ENCODE measurements at regions not wholly inside any gene's neighbourhood (a gene's known extent, or its start where the extent isn't known, plus 50 kb on each side); places are given as distances from the start of the nearest gene placed in this dataset.

DNA sequence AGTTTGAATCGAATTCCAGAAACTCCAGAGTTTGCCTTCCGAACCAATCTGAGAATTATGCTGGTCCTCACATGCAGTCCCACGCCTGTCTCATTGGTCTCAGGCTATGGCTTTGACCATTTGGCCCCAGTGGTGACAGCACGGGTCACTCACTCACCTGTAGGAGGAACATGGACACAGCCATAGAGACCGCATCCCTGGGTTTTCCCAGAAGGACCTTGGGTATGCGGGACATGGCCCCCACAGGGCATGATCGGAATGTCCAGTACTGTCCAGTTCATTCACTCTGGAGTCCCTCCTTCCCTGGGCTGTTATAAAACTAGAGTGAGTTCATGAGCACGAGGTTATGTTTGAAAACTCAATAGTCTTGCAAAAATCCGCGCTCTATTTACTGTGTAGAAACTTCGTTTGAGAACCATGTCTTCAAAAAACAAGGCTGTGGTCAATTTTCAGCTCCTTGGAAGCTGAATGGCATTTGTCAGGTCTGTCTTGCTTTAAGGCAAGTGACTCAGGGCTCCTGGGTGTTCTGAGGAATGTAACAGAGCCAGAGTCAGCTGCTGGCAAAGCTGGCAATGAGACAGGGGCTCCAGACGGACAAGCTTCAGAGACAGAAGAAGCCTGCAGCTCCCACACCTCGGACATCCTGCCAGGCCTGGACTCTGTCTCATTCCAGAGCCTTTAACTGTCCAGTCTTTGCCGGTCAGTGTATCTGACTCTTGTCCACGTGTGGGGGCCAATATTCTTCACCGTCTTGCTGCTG lies 86.7 kb upstream of the TMEM18 start:
- TF ChIP-seq, protein P1, sequence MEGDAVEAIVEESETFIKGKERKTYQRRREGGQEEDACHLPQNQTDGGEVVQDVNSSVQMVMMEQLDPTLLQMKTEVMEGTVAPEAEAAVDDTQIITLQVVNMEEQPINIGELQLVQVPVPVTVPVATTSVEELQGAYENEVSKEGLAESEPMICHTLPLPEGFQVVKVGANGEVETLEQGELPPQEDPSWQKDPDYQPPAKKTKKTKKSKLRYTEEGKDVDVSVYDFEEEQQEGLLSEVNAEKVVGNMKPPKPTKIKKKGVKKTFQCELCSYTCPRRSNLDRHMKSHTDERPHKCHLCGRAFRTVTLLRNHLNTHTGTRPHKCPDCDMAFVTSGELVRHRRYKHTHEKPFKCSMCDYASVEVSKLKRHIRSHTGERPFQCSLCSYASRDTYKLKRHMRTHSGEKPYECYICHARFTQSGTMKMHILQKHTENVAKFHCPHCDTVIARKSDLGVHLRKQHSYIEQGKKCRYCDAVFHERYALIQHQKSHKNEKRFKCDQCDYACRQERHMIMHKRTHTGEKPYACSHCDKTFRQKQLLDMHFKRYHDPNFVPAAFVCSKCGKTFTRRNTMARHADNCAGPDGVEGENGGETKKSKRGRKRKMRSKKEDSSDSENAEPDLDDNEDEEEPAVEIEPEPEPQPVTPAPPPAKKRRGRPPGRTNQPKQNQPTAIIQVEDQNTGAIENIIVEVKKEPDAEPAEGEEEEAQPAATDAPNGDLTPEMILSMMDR (IDR thresholded peaks at IDR 0.05 in 4 of 5, conservative IDR thresholded peaks at IDR 0.05 in 1 of 5): no peak
- no peak for TF ChIP-seq POLR2A (IDR thresholded peaks at IDR 0.05)
- no peak for ATAC-seq
- Histone ChIP-seq H3K4me3 (no peak overlapping the region), H3K9me3 (no peaks in the 10 kb centered on the region), H3K27me3 (no peaks in the 10 kb centered on the region), H3K27ac (no peak overlapping the region), H3K4me1 (no peaks in the 10 kb centered on the region), H3K36me3 (no peaks in the 10 kb centered on the region)
- intact Hi-C loops (cut with DNase I; ENCODE audit: low total_unique reads): no loop called here
- DNase-seq: no peak
- in situ Hi-C loops (cut with MboI; ENCODE audit: low sequenced_read_pairs in 4 of 4): no loop called here

DNA sequence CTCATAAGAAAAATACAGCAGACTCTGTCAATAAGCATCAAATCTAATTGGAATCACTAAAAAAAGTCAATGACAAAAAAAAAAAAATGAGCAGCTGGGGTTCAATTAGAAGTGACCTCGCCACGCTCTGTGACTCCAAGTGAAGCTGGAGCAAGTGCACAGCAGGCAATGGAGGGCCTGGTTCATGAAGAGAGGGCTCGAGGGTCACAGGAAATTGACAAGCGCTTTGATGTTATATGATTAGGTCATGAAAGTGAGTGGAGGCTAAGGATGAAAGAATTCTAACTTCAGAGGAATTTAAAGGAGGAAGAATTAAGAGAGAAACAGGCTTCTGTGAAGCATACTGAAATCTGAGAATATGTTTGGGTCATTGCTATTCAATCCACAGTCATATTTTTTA lies 85.4 kb upstream of the TMEM18 start:
- DNase-seq (no peak), ATAC-seq (no peak)
- no peak for TF ChIP-seq POLR2A (IDR thresholded peaks at IDR 0.05)
- TF ChIP-seq, protein P1 (IDR thresholded peaks at IDR 0.05 in 4 of 5, conservative IDR thresholded peaks at IDR 0.05 in 1 of 5): no peak
- in situ Hi-C loops (cut with MboI; ENCODE audit: low sequenced_read_pairs in 4 of 4) (no loop called here), intact Hi-C loops (cut with DNase I; ENCODE audit: low total_unique reads) (no loop called here)
- no peaks in the 10 kb centered on the region for H3K27me3 ChIP-seq
- no peak overlapping the region for H3K4me3 ChIP-seq
- H3K36me3 ChIP-seq: no peaks in the 10 kb centered on the region
- no peaks in the 10 kb centered on the region for H3K4me1 ChIP-seq
- no peaks in the 10 kb centered on the region for H3K9me3 ChIP-seq
- H3K27ac ChIP-seq: no peak overlapping the region

DNA sequence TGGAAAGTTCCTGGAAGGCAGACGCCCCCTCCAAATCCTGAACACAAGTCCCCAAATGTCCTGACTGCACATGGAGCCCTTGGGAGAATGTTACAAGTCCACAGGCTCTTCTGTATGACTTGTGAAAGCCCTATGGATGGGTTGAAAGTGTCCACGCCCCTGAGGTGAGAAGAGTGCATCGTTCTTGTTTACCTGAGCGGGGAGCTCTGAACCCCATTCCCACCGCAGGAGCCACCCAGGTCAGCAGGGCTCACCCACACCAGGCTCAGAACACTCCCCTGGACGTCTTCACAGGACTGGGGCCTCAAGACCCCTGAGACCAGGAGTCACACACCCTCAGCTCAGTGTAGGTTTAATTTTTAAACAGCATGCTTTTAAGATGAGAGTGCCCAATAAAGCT lies 84.2 kb upstream of the TMEM18 start:
- ATAC-seq: no peak
- no peaks in the 10 kb centered on the region for H3K9me3 ChIP-seq
- H3K36me3 ChIP-seq: no peaks in the 10 kb centered on the region
- H3K4me3 ChIP-seq: no peak overlapping the region
- no peaks in the 10 kb centered on the region for H3K4me1 ChIP-seq
- in situ Hi-C loops (cut with MboI; ENCODE audit: low sequenced_read_pairs in 4 of 4) (no loop called here), intact Hi-C loops (cut with DNase I; ENCODE audit: low total_unique reads) (no loop called here)
- H3K27ac ChIP-seq: no peak overlapping the region
- TF ChIP-seq, protein P1 (IDR thresholded peaks at IDR 0.05 in 4 of 5, conservative IDR thresholded peaks at IDR 0.05 in 1 of 5): no peak
- TF ChIP-seq POLR2A (IDR thresholded peaks at IDR 0.05): no peak
- H3K27me3 ChIP-seq: no peaks in the 10 kb centered on the region
- DNase-seq: no peak

DNA sequence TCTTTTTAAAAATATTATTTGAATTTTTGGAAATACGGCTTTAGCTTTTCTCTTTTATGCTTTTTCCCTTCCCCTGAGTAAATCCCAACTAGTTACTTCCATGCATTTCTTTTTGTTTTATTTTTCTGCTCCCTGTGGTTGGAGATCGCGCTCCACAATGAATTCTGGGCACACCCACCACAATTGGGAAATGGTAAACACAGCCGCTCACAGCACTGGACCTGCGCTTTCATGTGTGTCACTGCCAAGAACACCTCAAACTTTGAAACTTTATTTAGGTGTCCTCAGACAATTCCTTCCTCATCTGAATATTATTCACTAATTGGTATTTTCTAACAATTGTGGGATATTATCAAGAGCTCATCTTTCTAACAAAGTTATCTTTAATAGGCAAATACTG lies 82.8 kb upstream of the TMEM18 start:
- ATAC-seq: no peak
- H3K4me1 ChIP-seq: no peaks in the 10 kb centered on the region
- no peak for DNase-seq
- H3K36me3 ChIP-seq: no peaks in the 10 kb centered on the region
- H3K27ac ChIP-seq: no peak overlapping the region
- intact Hi-C loops (cut with DNase I; ENCODE audit: low total_unique reads): no loop called here
- TF ChIP-seq, protein P1 (IDR thresholded peaks at IDR 0.05 in 4 of 5, conservative IDR thresholded peaks at IDR 0.05 in 1 of 5): no peak
- TF ChIP-seq POLR2A (IDR thresholded peaks at IDR 0.05): no peak
- no peaks in the 10 kb centered on the region for H3K9me3 ChIP-seq
- in situ Hi-C loops (cut with MboI; ENCODE audit: low sequenced_read_pairs in 4 of 4): no loop called here
- H3K27me3 ChIP-seq: no peaks in the 10 kb centered on the region
- no peak overlapping the region for H3K4me3 ChIP-seq

Measured in gastrocnemius medialis (tissue), 4 donors.